ENCODE measurements at regions not wholly inside any gene's neighbourhood (a gene's known extent, or its start where the extent isn't known, plus 50 kb on each side); places are given as distances from the start of the nearest gene placed in this dataset.

GRCh38 chr2:164234074-164234473, 387.2 kb downstream of the GRB14 start:
- TF ChIP-seq, protein P1, sequence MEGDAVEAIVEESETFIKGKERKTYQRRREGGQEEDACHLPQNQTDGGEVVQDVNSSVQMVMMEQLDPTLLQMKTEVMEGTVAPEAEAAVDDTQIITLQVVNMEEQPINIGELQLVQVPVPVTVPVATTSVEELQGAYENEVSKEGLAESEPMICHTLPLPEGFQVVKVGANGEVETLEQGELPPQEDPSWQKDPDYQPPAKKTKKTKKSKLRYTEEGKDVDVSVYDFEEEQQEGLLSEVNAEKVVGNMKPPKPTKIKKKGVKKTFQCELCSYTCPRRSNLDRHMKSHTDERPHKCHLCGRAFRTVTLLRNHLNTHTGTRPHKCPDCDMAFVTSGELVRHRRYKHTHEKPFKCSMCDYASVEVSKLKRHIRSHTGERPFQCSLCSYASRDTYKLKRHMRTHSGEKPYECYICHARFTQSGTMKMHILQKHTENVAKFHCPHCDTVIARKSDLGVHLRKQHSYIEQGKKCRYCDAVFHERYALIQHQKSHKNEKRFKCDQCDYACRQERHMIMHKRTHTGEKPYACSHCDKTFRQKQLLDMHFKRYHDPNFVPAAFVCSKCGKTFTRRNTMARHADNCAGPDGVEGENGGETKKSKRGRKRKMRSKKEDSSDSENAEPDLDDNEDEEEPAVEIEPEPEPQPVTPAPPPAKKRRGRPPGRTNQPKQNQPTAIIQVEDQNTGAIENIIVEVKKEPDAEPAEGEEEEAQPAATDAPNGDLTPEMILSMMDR (IDR thresholded peaks at IDR 0.05; ENCODE audit: extremely low read depth in 1 of 2, insufficient read depth in 1 of 2, low read depth in 1 of 2, low read length in 2 of 2) = no peak
- TF ChIP-seq EZH2 (IDR thresholded peaks at IDR 0.05; ENCODE audit: borderline replicate concordance, low read depth, low read length, severe bottlenecking) = no peak

All from endothelial cell of umbilical vein (primary cell).